ENCODE measurements at regions not wholly inside any gene's neighbourhood (a gene's known extent, or its start where the extent isn't known, plus 50 kb on each side); places are given as distances from the start of the nearest gene placed in this dataset.

DNA sequence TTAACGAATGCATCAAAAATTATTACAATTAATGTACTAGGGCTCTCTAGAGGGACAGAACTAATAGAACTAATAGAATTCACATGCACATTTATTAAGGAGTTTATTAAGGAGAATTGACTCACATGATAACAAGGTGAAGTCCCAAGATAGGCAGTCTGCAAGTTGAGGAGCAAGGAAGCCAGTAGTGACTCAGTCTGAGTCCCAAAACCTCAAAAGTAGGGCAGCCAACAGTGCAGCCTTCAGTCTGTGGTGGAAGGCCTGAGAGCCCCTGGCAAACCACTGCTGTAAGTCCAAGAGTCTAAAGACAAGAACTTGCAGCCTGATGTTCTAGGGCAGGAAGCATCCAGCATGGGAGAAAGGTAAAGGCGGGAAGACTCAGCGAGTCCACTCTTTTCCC lies 633.8 kb downstream of the SEMA5A start:
- H3K27ac ChIP-seq (ENCODE audit: low read depth, low read length), result no peak overlapping the region
- H3K36me3 ChIP-seq (ENCODE audit: control insufficient read depth in 1 of 2, insufficient read depth in 2 of 2, low read length in 2 of 2), result no peaks in the 10 kb centered on the region
- H3K4me3 ChIP-seq (ENCODE audit: low read depth in 1 of 2, low read length in 2 of 2), result no peak overlapping the region
- H3K9ac ChIP-seq (ENCODE audit: low read depth in 1 of 2, low read length in 2 of 2), result no peak overlapping the region
- H3K4me1 ChIP-seq (ENCODE audit: control insufficient read depth in 1 of 2, insufficient read depth in 2 of 2, low read length in 2 of 2), result no peaks in the 10 kb centered on the region
- no peaks in the 10 kb centered on the region for H3K27me3 ChIP-seq (ENCODE audit: control insufficient read depth in 1 of 2, insufficient read depth in 2 of 2, low read length in 2 of 2)
- no peaks in the 10 kb centered on the region for H3K9me3 ChIP-seq (ENCODE audit: control insufficient read depth in 1 of 2, low read length in 2 of 2)

DNA sequence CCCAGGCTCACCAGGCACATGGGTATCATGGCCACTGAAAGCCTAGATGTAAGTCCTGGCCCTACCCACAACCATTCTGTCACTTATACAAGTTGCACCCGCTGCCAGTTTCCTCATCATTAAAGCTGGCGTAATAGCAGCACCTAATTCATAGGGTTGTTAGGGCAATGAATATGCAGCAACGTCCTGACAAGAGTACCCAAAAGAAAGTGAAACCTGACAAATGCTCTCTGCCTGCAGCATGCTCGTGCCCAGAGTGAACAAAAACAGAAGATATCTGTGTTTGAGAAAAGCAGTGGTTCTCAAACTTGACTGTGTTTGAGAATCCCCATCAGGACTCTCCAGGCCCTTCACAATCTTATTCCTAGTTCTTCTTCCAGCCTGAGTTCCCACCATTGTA lies 632.4 kb downstream of the SEMA5A start:
- Histone ChIP-seq H3K27me3 (ENCODE audit: control insufficient read depth in 1 of 2, insufficient read depth in 2 of 2, low read length in 2 of 2) (no peaks in the 10 kb centered on the region), H3K4me1 (ENCODE audit: control insufficient read depth in 1 of 2, insufficient read depth in 2 of 2, low read length in 2 of 2) (no peaks in the 10 kb centered on the region), H3K9me3 (ENCODE audit: control insufficient read depth in 1 of 2, low read length in 2 of 2) (no peaks in the 10 kb centered on the region), H3K9ac (ENCODE audit: low read depth in 1 of 2, low read length in 2 of 2) (no peak overlapping the region), H3K36me3 (ENCODE audit: control insufficient read depth in 1 of 2, insufficient read depth in 2 of 2, low read length in 2 of 2) (no peaks in the 10 kb centered on the region), H3K27ac (ENCODE audit: low read depth, low read length) (no peak overlapping the region), H3K4me3 (ENCODE audit: low read depth in 1 of 2, low read length in 2 of 2) (no peak overlapping the region)

- Histone ChIP-seq H3K27me3 (ENCODE audit: control insufficient read depth in 1 of 2, insufficient read depth in 2 of 2, low read length in 2 of 2) (no peaks in the 10 kb centered on the region), H3K4me1 (ENCODE audit: control insufficient read depth in 1 of 2, insufficient read depth in 2 of 2, low read length in 2 of 2) (no peaks in the 10 kb centered on the region), H3K9me3 (ENCODE audit: control insufficient read depth in 1 of 2, low read length in 2 of 2) (no peaks in the 10 kb centered on the region), H3K36me3 (ENCODE audit: control insufficient read depth in 1 of 2, insufficient read depth in 2 of 2, low read length in 2 of 2) (no peaks in the 10 kb centered on the region), H3K27ac (ENCODE audit: low read depth, low read length) (no peak overlapping the region), H3K4me3 (ENCODE audit: low read depth in 1 of 2, low read length in 2 of 2) (no peak overlapping the region), H3K9ac (ENCODE audit: low read depth in 1 of 2, low read length in 2 of 2) (no peak overlapping the region)
Measured at GRCh38 chr5:8919096-8919495, 626.8 kb downstream of the SEMA5A start.

DNA sequence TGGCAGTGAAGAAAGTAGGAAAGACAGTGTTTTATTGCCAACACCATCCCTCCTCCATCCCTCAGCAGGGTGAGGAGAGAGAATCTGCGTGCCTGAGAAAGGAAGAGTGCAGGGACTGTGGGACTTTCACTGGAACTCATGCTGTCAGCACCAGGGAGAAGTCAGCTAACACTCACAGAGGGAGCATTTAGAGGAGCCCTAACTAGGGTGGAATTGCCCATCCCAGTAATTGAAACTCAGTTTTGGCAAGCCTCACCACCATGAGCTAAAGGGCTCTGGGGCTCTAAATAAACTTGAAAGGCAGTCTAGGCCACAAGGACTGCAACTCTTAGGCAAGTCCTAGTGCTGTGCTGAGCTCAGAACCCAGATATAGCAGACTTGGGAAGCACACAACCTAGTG lies 622.3 kb downstream of the SEMA5A start:
- Histone ChIP-seq H3K27ac (ENCODE audit: low read depth, low read length) (no peak overlapping the region), H3K9me3 (ENCODE audit: control insufficient read depth in 1 of 2, low read length in 2 of 2) (no peaks in the 10 kb centered on the region), H3K4me1 (ENCODE audit: control insufficient read depth in 1 of 2, insufficient read depth in 2 of 2, low read length in 2 of 2) (no peaks in the 10 kb centered on the region), H3K9ac (ENCODE audit: low read depth in 1 of 2, low read length in 2 of 2) (no peak overlapping the region), H3K36me3 (ENCODE audit: control insufficient read depth in 1 of 2, insufficient read depth in 2 of 2, low read length in 2 of 2) (no peaks in the 10 kb centered on the region), H3K27me3 (ENCODE audit: control insufficient read depth in 1 of 2, insufficient read depth in 2 of 2, low read length in 2 of 2) (no peaks in the 10 kb centered on the region), H3K4me3 (ENCODE audit: low read depth in 1 of 2, low read length in 2 of 2) (no peak overlapping the region)

- Histone ChIP-seq H3K27me3 (ENCODE audit: control insufficient read depth in 1 of 2, insufficient read depth in 2 of 2, low read length in 2 of 2) (no peaks in the 10 kb centered on the region), H3K4me3 (ENCODE audit: low read depth in 1 of 2, low read length in 2 of 2) (no peak overlapping the region), H3K9ac (ENCODE audit: low read depth in 1 of 2, low read length in 2 of 2) (no peak overlapping the region), H3K36me3 (ENCODE audit: control insufficient read depth in 1 of 2, insufficient read depth in 2 of 2, low read length in 2 of 2) (no peaks in the 10 kb centered on the region), H3K27ac (ENCODE audit: low read depth, low read length) (no peak overlapping the region), H3K4me1 (ENCODE audit: control insufficient read depth in 1 of 2, insufficient read depth in 2 of 2, low read length in 2 of 2) (no peaks in the 10 kb centered on the region), H3K9me3 (ENCODE audit: control insufficient read depth in 1 of 2, low read length in 2 of 2) (no peaks in the 10 kb centered on the region)
Measured at GRCh38 chr5:8924054-8924793, 621.7 kb downstream of the SEMA5A start.

GRCh38 chr5:8930021-8930420 lies 615.9 kb downstream of the SEMA5A start:
- H3K27me3 ChIP-seq (ENCODE audit: control insufficient read depth in 1 of 2, insufficient read depth in 2 of 2, low read length in 2 of 2), result no peaks in the 10 kb centered on the region
- H3K36me3 ChIP-seq (ENCODE audit: control insufficient read depth in 1 of 2, insufficient read depth in 2 of 2, low read length in 2 of 2), result no peaks in the 10 kb centered on the region
- no peak overlapping the region for H3K9ac ChIP-seq (ENCODE audit: low read depth in 1 of 2, low read length in 2 of 2)
- H3K4me3 ChIP-seq (ENCODE audit: low read depth in 1 of 2, low read length in 2 of 2), result no peak overlapping the region
- no peaks in the 10 kb centered on the region for H3K9me3 ChIP-seq (ENCODE audit: control insufficient read depth in 1 of 2, low read length in 2 of 2)
- H3K27ac ChIP-seq (ENCODE audit: low read depth, low read length), result no peak overlapping the region
- no peaks in the 10 kb centered on the region for H3K4me1 ChIP-seq (ENCODE audit: control insufficient read depth in 1 of 2, insufficient read depth in 2 of 2, low read length in 2 of 2)

- no peaks in the 10 kb centered on the region for H3K36me3 ChIP-seq (ENCODE audit: control insufficient read depth in 1 of 2, insufficient read depth in 2 of 2, low read length in 2 of 2)
- peaks cover 0 to 3% of the 10 kb centered on the region in 2 donors for H3K9me3 ChIP-seq (ENCODE audit: control insufficient read depth in 1 of 2, low read length in 2 of 2)
- no peaks in the 10 kb centered on the region for H3K4me1 ChIP-seq (ENCODE audit: control insufficient read depth in 1 of 2, insufficient read depth in 2 of 2, low read length in 2 of 2)
- no peak overlapping the region for H3K4me3 ChIP-seq (ENCODE audit: low read depth in 1 of 2, low read length in 2 of 2)
- no peak overlapping the region for H3K27ac ChIP-seq (ENCODE audit: low read depth, low read length)
- H3K9ac ChIP-seq (ENCODE audit: low read depth in 1 of 2, low read length in 2 of 2), result no peak overlapping the region
- H3K27me3 ChIP-seq (ENCODE audit: control insufficient read depth in 1 of 2, insufficient read depth in 2 of 2, low read length in 2 of 2), result no peaks in the 10 kb centered on the region
Measured at GRCh38 chr5:8934455-8934854, 611.4 kb downstream of the SEMA5A start.

DNA sequence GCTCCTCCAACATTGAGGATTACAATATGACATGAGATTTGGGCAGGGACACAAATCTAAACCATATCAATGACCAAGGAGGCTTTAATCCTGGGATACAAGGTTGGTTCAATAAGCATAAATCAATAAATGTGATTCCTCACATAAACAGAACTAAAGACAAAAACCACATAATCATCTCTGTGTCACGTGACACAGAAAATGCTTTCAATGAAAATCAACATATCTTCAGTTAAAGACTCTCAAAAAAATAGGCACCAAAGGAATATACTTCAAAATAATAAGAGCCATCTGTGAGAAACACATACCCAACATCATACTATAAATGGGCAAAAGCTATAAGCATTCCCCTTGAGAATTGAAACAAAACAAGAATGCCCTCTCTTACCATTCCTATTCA lies 604.9 kb downstream of the SEMA5A start:
- Histone ChIP-seq H3K9me3 (ENCODE audit: control insufficient read depth in 1 of 2, low read length in 2 of 2) (peaks cover 4 to 6% of the 10 kb centered on the region in 2 donors), H3K27me3 (ENCODE audit: control insufficient read depth in 1 of 2, insufficient read depth in 2 of 2, low read length in 2 of 2) (no peaks in the 10 kb centered on the region), H3K4me3 (ENCODE audit: low read depth in 1 of 2, low read length in 2 of 2) (no peak overlapping the region), H3K36me3 (ENCODE audit: control insufficient read depth in 1 of 2, insufficient read depth in 2 of 2, low read length in 2 of 2) (no peaks in the 10 kb centered on the region), H3K27ac (ENCODE audit: low read depth, low read length) (no peak overlapping the region), H3K9ac (ENCODE audit: low read depth in 1 of 2, low read length in 2 of 2) (no peak overlapping the region), H3K4me1 (ENCODE audit: control insufficient read depth in 1 of 2, insufficient read depth in 2 of 2, low read length in 2 of 2) (no peaks in the 10 kb centered on the region)

GRCh38 chr5:8943301-8943700 lies 602.6 kb downstream of the SEMA5A start:
- no peaks in the 10 kb centered on the region for H3K27me3 ChIP-seq (ENCODE audit: control insufficient read depth in 1 of 2, insufficient read depth in 2 of 2, low read length in 2 of 2)
- no peak overlapping the region for H3K9ac ChIP-seq (ENCODE audit: low read depth in 1 of 2, low read length in 2 of 2)
- H3K27ac ChIP-seq (ENCODE audit: low read depth, low read length), result no peak overlapping the region
- no peak overlapping the region for H3K4me3 ChIP-seq (ENCODE audit: low read depth in 1 of 2, low read length in 2 of 2)
- no peaks in the 10 kb centered on the region for H3K4me1 ChIP-seq (ENCODE audit: control insufficient read depth in 1 of 2, insufficient read depth in 2 of 2, low read length in 2 of 2)
- H3K9me3 ChIP-seq (ENCODE audit: control insufficient read depth in 1 of 2, low read length in 2 of 2), result peaks cover 4 to 6% of the 10 kb centered on the region in 2 donors
- H3K36me3 ChIP-seq (ENCODE audit: control insufficient read depth in 1 of 2, insufficient read depth in 2 of 2, low read length in 2 of 2), result no peaks in the 10 kb centered on the region

DNA sequence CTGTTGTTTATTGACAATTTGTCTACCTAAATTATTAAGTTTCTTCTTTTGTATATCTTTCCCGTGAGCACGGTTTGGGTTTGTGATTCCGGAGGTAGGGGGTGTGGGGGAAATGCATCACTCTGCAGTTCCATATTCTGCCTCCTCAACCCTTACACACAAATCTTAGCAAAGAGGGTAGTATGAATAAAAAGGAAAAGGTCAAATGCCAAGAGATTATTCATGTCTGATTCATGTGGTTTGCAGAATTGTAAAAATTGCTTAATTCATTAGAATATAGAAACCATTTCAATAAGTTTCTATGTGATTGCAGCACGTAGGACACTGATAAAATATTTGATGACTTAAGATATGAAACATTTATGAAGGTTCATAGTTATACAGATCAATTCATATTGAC lies 601.9 kb downstream of the SEMA5A start:
- no peak overlapping the region for H3K9ac ChIP-seq (ENCODE audit: low read depth in 1 of 2, low read length in 2 of 2)
- no peak overlapping the region for H3K27ac ChIP-seq (ENCODE audit: low read depth, low read length)
- H3K4me3 ChIP-seq (ENCODE audit: low read depth in 1 of 2, low read length in 2 of 2), result no peak overlapping the region
- no peaks in the 10 kb centered on the region for H3K36me3 ChIP-seq (ENCODE audit: control insufficient read depth in 1 of 2, insufficient read depth in 2 of 2, low read length in 2 of 2)
- H3K4me1 ChIP-seq (ENCODE audit: control insufficient read depth in 1 of 2, insufficient read depth in 2 of 2, low read length in 2 of 2), result no peaks in the 10 kb centered on the region
- no peaks in the 10 kb centered on the region for H3K27me3 ChIP-seq (ENCODE audit: control insufficient read depth in 1 of 2, insufficient read depth in 2 of 2, low read length in 2 of 2)
- H3K9me3 ChIP-seq (ENCODE audit: control insufficient read depth in 1 of 2, low read length in 2 of 2), result peaks cover 4% of the 10 kb centered on the region in 2 donors

GRCh38 chr5:8945972-8946371 lies 599.9 kb downstream of the SEMA5A start:
- no peaks in the 10 kb centered on the region for H3K36me3 ChIP-seq (ENCODE audit: control insufficient read depth in 1 of 2, insufficient read depth in 2 of 2, low read length in 2 of 2)
- H3K9me3 ChIP-seq (ENCODE audit: control insufficient read depth in 1 of 2, low read length in 2 of 2), result no peaks in the 10 kb centered on the region
- H3K27me3 ChIP-seq (ENCODE audit: control insufficient read depth in 1 of 2, insufficient read depth in 2 of 2, low read length in 2 of 2), result no peaks in the 10 kb centered on the region
- H3K9ac ChIP-seq (ENCODE audit: low read depth in 1 of 2, low read length in 2 of 2), result no peak overlapping the region
- no peak overlapping the region for H3K27ac ChIP-seq (ENCODE audit: low read depth, low read length)
- no peaks in the 10 kb centered on the region for H3K4me1 ChIP-seq (ENCODE audit: control insufficient read depth in 1 of 2, insufficient read depth in 2 of 2, low read length in 2 of 2)
- H3K4me3 ChIP-seq (ENCODE audit: low read depth in 1 of 2, low read length in 2 of 2), result no peak overlapping the region

Measured in duodenal mucosa (tissue), 2 donors.